H1 (cell line): ENCODE measurements at regions not wholly inside any gene's neighbourhood (a gene's known extent, or its start where the extent isn't known, plus 50 kb on each side); places are given as distances from the start of the nearest gene placed in this dataset.

Experiments
- TF ChIP-seq, protein P1 (sequence below): fragments of 300-600 bp; sonication (generic); IDR thresholded peaks from 2 replicates; pipeline ENCODE4 v1.7.1; 2012; ENCODE audit warnings: low read length, moderate library complexity, mild to moderate bottlenecking, inconsistent platforms; ENCODE audit not compliant: insufficient replicate concordance

GRCh38 chr3:70640481-70640880 lies 328.0 kb upstream of the MDFIC2 start (continued):
- TF ChIP-seq, protein P1, sequence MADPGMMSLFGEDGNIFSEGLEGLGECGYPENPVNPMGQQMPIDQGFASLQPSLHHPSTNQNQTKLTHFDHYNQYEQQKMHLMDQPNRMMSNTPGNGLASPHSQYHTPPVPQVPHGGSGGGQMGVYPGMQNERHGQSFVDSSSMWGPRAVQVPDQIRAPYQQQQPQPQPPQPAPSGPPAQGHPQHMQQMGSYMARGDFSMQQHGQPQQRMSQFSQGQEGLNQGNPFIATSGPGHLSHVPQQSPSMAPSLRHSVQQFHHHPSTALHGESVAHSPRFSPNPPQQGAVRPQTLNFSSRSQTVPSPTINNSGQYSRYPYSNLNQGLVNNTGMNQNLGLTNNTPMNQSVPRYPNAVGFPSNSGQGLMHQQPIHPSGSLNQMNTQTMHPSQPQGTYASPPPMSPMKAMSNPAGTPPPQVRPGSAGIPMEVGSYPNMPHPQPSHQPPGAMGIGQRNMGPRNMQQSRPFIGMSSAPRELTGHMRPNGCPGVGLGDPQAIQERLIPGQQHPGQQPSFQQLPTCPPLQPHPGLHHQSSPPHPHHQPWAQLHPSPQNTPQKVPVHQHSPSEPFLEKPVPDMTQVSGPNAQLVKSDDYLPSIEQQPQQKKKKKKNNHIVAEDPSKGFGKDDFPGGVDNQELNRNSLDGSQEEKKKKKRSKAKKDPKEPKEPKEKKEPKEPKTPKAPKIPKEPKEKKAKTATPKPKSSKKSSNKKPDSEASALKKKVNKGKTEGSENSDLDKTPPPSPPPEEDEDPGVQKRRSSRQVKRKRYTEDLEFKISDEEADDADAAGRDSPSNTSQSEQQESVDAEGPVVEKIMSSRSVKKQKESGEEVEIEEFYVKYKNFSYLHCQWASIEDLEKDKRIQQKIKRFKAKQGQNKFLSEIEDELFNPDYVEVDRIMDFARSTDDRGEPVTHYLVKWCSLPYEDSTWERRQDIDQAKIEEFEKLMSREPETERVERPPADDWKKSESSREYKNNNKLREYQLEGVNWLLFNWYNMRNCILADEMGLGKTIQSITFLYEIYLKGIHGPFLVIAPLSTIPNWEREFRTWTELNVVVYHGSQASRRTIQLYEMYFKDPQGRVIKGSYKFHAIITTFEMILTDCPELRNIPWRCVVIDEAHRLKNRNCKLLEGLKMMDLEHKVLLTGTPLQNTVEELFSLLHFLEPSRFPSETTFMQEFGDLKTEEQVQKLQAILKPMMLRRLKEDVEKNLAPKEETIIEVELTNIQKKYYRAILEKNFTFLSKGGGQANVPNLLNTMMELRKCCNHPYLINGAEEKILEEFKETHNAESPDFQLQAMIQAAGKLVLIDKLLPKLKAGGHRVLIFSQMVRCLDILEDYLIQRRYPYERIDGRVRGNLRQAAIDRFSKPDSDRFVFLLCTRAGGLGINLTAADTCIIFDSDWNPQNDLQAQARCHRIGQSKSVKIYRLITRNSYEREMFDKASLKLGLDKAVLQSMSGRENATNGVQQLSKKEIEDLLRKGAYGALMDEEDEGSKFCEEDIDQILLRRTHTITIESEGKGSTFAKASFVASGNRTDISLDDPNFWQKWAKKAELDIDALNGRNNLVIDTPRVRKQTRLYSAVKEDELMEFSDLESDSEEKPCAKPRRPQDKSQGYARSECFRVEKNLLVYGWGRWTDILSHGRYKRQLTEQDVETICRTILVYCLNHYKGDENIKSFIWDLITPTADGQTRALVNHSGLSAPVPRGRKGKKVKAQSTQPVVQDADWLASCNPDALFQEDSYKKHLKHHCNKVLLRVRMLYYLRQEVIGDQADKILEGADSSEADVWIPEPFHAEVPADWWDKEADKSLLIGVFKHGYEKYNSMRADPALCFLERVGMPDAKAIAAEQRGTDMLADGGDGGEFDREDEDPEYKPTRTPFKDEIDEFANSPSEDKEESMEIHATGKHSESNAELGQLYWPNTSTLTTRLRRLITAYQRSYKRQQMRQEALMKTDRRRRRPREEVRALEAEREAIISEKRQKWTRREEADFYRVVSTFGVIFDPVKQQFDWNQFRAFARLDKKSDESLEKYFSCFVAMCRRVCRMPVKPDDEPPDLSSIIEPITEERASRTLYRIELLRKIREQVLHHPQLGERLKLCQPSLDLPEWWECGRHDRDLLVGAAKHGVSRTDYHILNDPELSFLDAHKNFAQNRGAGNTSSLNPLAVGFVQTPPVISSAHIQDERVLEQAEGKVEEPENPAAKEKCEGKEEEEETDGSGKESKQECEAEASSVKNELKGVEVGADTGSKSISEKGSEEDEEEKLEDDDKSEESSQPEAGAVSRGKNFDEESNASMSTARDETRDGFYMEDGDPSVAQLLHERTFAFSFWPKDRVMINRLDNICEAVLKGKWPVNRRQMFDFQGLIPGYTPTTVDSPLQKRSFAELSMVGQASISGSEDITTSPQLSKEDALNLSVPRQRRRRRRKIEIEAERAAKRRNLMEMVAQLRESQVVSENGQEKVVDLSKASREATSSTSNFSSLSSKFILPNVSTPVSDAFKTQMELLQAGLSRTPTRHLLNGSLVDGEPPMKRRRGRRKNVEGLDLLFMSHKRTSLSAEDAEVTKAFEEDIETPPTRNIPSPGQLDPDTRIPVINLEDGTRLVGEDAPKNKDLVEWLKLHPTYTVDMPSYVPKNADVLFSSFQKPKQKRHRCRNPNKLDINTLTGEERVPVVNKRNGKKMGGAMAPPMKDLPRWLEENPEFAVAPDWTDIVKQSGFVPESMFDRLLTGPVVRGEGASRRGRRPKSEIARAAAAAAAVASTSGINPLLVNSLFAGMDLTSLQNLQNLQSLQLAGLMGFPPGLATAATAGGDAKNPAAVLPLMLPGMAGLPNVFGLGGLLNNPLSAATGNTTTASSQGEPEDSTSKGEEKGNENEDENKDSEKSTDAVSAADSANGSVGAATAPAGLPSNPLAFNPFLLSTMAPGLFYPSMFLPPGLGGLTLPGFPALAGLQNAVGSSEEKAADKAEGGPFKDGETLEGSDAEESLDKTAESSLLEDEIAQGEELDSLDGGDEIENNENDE = no peak
